Breast epithelium (tissue), 4 donors: ENCODE measurements at regions not wholly inside any gene's neighbourhood (a gene's known extent, or its start where the extent isn't known, plus 50 kb on each side); places are given as distances from the start of the nearest gene placed in this dataset.

Source experiments
- DNase-seq, 2 donors: peaks; one replicate each; pipeline ENCODE4 v3.0.0-alpha.2; 2019; ENCODE audit warnings: low spot score in 2 of 2
- H3K27ac ChIP-seq, 2 donors: fragments of 200-600 bp; sonication (generic) in 1 of 2; one replicate each; pipeline ENCODE4 v1.5.1; 2016 to 2019; ENCODE audit warnings: mild to moderate bottlenecking in 1 of 2
- H3K27me3 ChIP-seq, 2 donors: fragments of 200-600 bp; sonication (generic) in 1 of 2; one replicate each; pipeline versions ENCODE4 v1.5.1 to v1.6.0; 2017 to 2019; ENCODE audit warnings: control low read depth in 1 of 2, mild to moderate bottlenecking in 1 of 2
- H3K36me3 ChIP-seq: fragments of 200-600 bp; one replicate; pipeline ENCODE4 v1.5.1; 2019
- H3K4me1 ChIP-seq, 2 donors: fragments of 200-600 bp; sonication (generic); one replicate each; pipeline ENCODE4 v1.5.1; 2016 to 2019; ENCODE audit warnings: control low read depth in 1 of 2
- H3K4me3 ChIP-seq, 3 donors: fragments of 200-600 bp; sonication (generic); 1 replicate in 2 of 3; 2 replicates in 1 of 3; pipeline ENCODE4 v1.5.1; 2016 to 2019; ENCODE audit warnings: mild to moderate bottlenecking in 3 of 3, moderate library complexity in 2 of 3
- H3K9me3 ChIP-seq, 2 donors: fragments of 200-600 bp; sonication (generic) in 1 of 2; one replicate each; pipeline ENCODE4 v1.5.1; 2016 to 2019; ENCODE audit warnings: control low read depth in 1 of 2
- CTCF ChIP-seq, 3 donors: fragments of 450-650 bp; IDR thresholded peaks; one replicate each; pipeline ENCODE4 v1.5.1; 2016 to 2017; ENCODE audit warnings: antibody characterized with exemption in 3 of 3, mild to moderate bottlenecking in 3 of 3, moderate library complexity in 3 of 3
- POLR2A ChIP-seq: fragments of 450-650 bp; IDR thresholded peaks from one replicate; pipeline ENCODE4 v1.6.1; 2016; ENCODE audit warnings: antibody characterized with exemption, mild to moderate bottlenecking, moderate library complexity
- POLR2AphosphoS5 ChIP-seq, 3 donors: sonication (generic); formaldehyde crosslinking; IDR thresholded peaks; one replicate each; pipeline ENCODE4 v1.6.1; 2017; ENCODE audit warnings: antibody characterized with exemption in 3 of 3
- intact Hi-C: fragments of 100-400 bp; cut with DNase I; formaldehyde crosslinking; loops from one replicate; pipeline ENCODE4 v1.15.1; 2023; ENCODE audit warnings: low total_unique reads

GRCh38 chr10:105783936-105784483, 1142.9 kb downstream of the SORCS3 start:
- H3K27ac ChIP-seq: no peak overlapping the region

GRCh38 chr10:105774881-105775280, 1133.8 kb downstream of the SORCS3 start:
- no peaks in the 10 kb centered on the region for H3K4me1 ChIP-seq
- no peaks in the 10 kb centered on the region for H3K9me3 ChIP-seq
- TF ChIP-seq POLR2A (no peak), POLR2AphosphoS5 (IDR thresholded peaks at IDR 0.05) (no peak), CTCF (IDR thresholded peaks at IDR 0.05) (no peak)
- H3K27me3 ChIP-seq: no peaks in the 10 kb centered on the region
- no peak overlapping the region for H3K4me3 ChIP-seq
- intact Hi-C loops: no loop called here
- no peak overlapping the region for H3K27ac ChIP-seq
- H3K36me3 ChIP-seq: no peaks in the 10 kb centered on the region
- no peak for DNase-seq

More at GRCh38 chr10:105783936-105784483, 1142.9 kb downstream of the SORCS3 start:
- H3K27me3 ChIP-seq: no peaks in the 10 kb centered on the region
- no peak for TF ChIP-seq POLR2AphosphoS5 (IDR thresholded peaks at IDR 0.05)
- no peak overlapping the region for H3K4me3 ChIP-seq
- H3K4me1 ChIP-seq: no peaks in the 10 kb centered on the region
- intact Hi-C loops: no loop called here
- DNase-seq: no peak
- no peaks in the 10 kb centered on the region for H3K36me3 ChIP-seq
- H3K9me3 ChIP-seq: no peaks in the 10 kb centered on the region

- no peaks in the 10 kb centered on the region for H3K4me1 ChIP-seq
- H3K27me3 ChIP-seq: no peaks in the 10 kb centered on the region
- H3K9me3 ChIP-seq: no peaks in the 10 kb centered on the region
- no peaks in the 10 kb centered on the region for H3K36me3 ChIP-seq
- TF ChIP-seq POLR2AphosphoS5 (IDR thresholded peaks at IDR 0.05): no peak
- no peak for TF ChIP-seq CTCF (IDR thresholded peaks at IDR 0.05)
- TF ChIP-seq POLR2A: no peak
- DNase-seq: no peak
- intact Hi-C loops: no loop called here
- no peak overlapping the region for H3K27ac ChIP-seq
- H3K4me3 ChIP-seq: no peak overlapping the region
Observed at GRCh38 chr10:105774351-105774750, 1133.3 kb downstream of the SORCS3 start.

GRCh38 chr10:105770524-105771212, 1129.6 kb downstream of the SORCS3 start:
- DNase-seq: no peak

More at GRCh38 chr10:105770524-105771212, 1129.6 kb downstream of the SORCS3 start:
- H3K4me1 ChIP-seq: no peaks in the 10 kb centered on the region
- intact Hi-C loops: no loop called here
- TF ChIP-seq CTCF (IDR thresholded peaks at IDR 0.05) (no peak), POLR2AphosphoS5 (IDR thresholded peaks at IDR 0.05) (no peak), POLR2A (no peak)
- no peaks in the 10 kb centered on the region for H3K9me3 ChIP-seq
- no peak overlapping the region for H3K4me3 ChIP-seq
- H3K36me3 ChIP-seq: no peaks in the 10 kb centered on the region
- H3K27me3 ChIP-seq: no peaks in the 10 kb centered on the region
- no peak overlapping the region for H3K27ac ChIP-seq
